ENCODE measurements at regions not wholly inside any gene's neighbourhood (a gene's known extent, or its start where the extent isn't known, plus 50 kb on each side); places are given as distances from the start of the nearest gene placed in this dataset.

GRCh38 chr2:13485256-13485655 is 768.5 kb downstream of the TRIB2 start:
- no peaks in the 10 kb centered on the region for H3K27me3 Mint-ChIP-seq
- H3K9me3 Mint-ChIP-seq (ENCODE audit: low read depth), result no peaks in the 10 kb centered on the region
- no peaks in the 10 kb centered on the region for H3K4me1 Mint-ChIP-seq (ENCODE audit: low read depth)
- no peak for DNase-seq (ENCODE audit: low spot score, unreplicated experiment)
- no peak overlapping the region for H3K27ac Mint-ChIP-seq
- no peaks in the 10 kb centered on the region for H3K36me3 Mint-ChIP-seq (ENCODE audit: insufficient read depth)
- no peak overlapping the region for H3K4me3 Mint-ChIP-seq (ENCODE audit: low read depth)
- no peak for TF ChIP-seq CTCF (IDR thresholded peaks at IDR 0.05; ENCODE audit: unreplicated experiment)

GRCh38 chr2:13488965-13489364 is 772.2 kb downstream of the TRIB2 start:
- H3K9me3 Mint-ChIP-seq (ENCODE audit: low read depth), result no peaks in the 10 kb centered on the region
- no peaks in the 10 kb centered on the region for H3K36me3 Mint-ChIP-seq (ENCODE audit: insufficient read depth)
- DNase-seq (ENCODE audit: low spot score, unreplicated experiment), result no peak
- no peak for TF ChIP-seq CTCF (IDR thresholded peaks at IDR 0.05; ENCODE audit: unreplicated experiment)
- H3K27me3 Mint-ChIP-seq, result no peaks in the 10 kb centered on the region
- no peak overlapping the region for H3K27ac Mint-ChIP-seq
- no peak overlapping the region for H3K4me3 Mint-ChIP-seq (ENCODE audit: low read depth)
- H3K4me1 Mint-ChIP-seq (ENCODE audit: low read depth), result no peaks in the 10 kb centered on the region

- Mint-ChIP-seq H3K36me3 (ENCODE audit: insufficient read depth) (no peaks in the 10 kb centered on the region), H3K4me1 (ENCODE audit: low read depth) (no peaks in the 10 kb centered on the region), H3K27ac (no peak overlapping the region), H3K9me3 (ENCODE audit: low read depth) (no peaks in the 10 kb centered on the region), H3K27me3 (no peaks in the 10 kb centered on the region), H3K4me3 (ENCODE audit: low read depth) (no peak overlapping the region)
- no peak for TF ChIP-seq CTCF (IDR thresholded peaks at IDR 0.05; ENCODE audit: unreplicated experiment)
- DNase-seq (ENCODE audit: low spot score, unreplicated experiment), result no peak
These were observed 775.5 kb downstream of the TRIB2 start for GRCh38 chr2:13492262-13492661.

GRCh38 chr2:13495051-13495450 is 778.3 kb downstream of the TRIB2 start:
- Mint-ChIP-seq H3K27ac (no peak overlapping the region), H3K27me3 (no peaks in the 10 kb centered on the region), H3K9me3 (ENCODE audit: low read depth) (no peaks in the 10 kb centered on the region), H3K4me1 (ENCODE audit: low read depth) (no peaks in the 10 kb centered on the region), H3K36me3 (ENCODE audit: insufficient read depth) (no peaks in the 10 kb centered on the region), H3K4me3 (ENCODE audit: low read depth) (no peak overlapping the region)
- TF ChIP-seq CTCF (IDR thresholded peaks at IDR 0.05; ENCODE audit: unreplicated experiment), result no peak
- no peak for DNase-seq (ENCODE audit: low spot score, unreplicated experiment)

- Mint-ChIP-seq H3K9me3 (ENCODE audit: low read depth) (no peaks in the 10 kb centered on the region), H3K36me3 (ENCODE audit: insufficient read depth) (no peaks in the 10 kb centered on the region), H3K4me3 (ENCODE audit: low read depth) (no peak overlapping the region), H3K27me3 (no peaks in the 10 kb centered on the region), H3K27ac (no peak overlapping the region), H3K4me1 (ENCODE audit: low read depth) (no peaks in the 10 kb centered on the region)
- DNase-seq (ENCODE audit: low spot score, unreplicated experiment), result no peak
- no peak for TF ChIP-seq CTCF (IDR thresholded peaks at IDR 0.05; ENCODE audit: unreplicated experiment)
These were observed 788.1 kb downstream of the TRIB2 start for GRCh38 chr2:13504808-13505207.
